Breast epithelium (tissue), 4 donors: ENCODE measurements at regions not wholly inside any gene's neighbourhood (a gene's known extent, or its start where the extent isn't known, plus 50 kb on each side); places are given as distances from the start of the nearest gene placed in this dataset.

ENCODE experiments used
- DNase-seq, 2 donors: peaks; one replicate each; pipeline ENCODE4 v3.0.0-alpha.2; 2019; ENCODE audit warnings: low spot score in 2 of 2
- H3K27ac ChIP-seq, 2 donors: fragments of 200-600 bp; sonication (generic) in 1 of 2; one replicate each; pipeline ENCODE4 v1.5.1; 2016 to 2019; ENCODE audit warnings: mild to moderate bottlenecking in 1 of 2
- H3K27me3 ChIP-seq, 2 donors: fragments of 200-600 bp; sonication (generic) in 1 of 2; one replicate each; pipeline versions ENCODE4 v1.5.1 to v1.6.0; 2017 to 2019; ENCODE audit warnings: control low read depth in 1 of 2, mild to moderate bottlenecking in 1 of 2
- H3K36me3 ChIP-seq: fragments of 200-600 bp; one replicate; pipeline ENCODE4 v1.5.1; 2019
- H3K4me1 ChIP-seq, 2 donors: fragments of 200-600 bp; sonication (generic); one replicate each; pipeline ENCODE4 v1.5.1; 2016 to 2019; ENCODE audit warnings: control low read depth in 1 of 2
- H3K4me3 ChIP-seq, 3 donors: fragments of 200-600 bp; sonication (generic); 1 replicate in 2 of 3; 2 replicates in 1 of 3; pipeline ENCODE4 v1.5.1; 2016 to 2019; ENCODE audit warnings: mild to moderate bottlenecking in 3 of 3, moderate library complexity in 2 of 3
- H3K9me3 ChIP-seq, 2 donors: fragments of 200-600 bp; sonication (generic) in 1 of 2; one replicate each; pipeline ENCODE4 v1.5.1; 2016 to 2019; ENCODE audit warnings: control low read depth in 1 of 2
- POLR2A ChIP-seq: fragments of 450-650 bp; IDR thresholded peaks from one replicate; pipeline ENCODE4 v1.6.1; 2016; ENCODE audit warnings: antibody characterized with exemption, mild to moderate bottlenecking, moderate library complexity
- POLR2AphosphoS5 ChIP-seq, 3 donors: sonication (generic); formaldehyde crosslinking; IDR thresholded peaks; one replicate each; pipeline ENCODE4 v1.6.1; 2017; ENCODE audit warnings: antibody characterized with exemption in 3 of 3
- intact Hi-C: fragments of 100-400 bp; cut with DNase I; formaldehyde crosslinking; loops from one replicate; pipeline ENCODE4 v1.15.1; 2023; ENCODE audit warnings: low total_unique reads
- TF ChIP-seq, protein P1 (sequence below), 3 donors: fragments of 450-650 bp; IDR thresholded peaks; one replicate each; pipeline ENCODE4 v1.5.1; 2016 to 2017; ENCODE audit warnings: antibody characterized with exemption in 3 of 3, mild to moderate bottlenecking in 3 of 3, moderate library complexity in 3 of 3

DNA sequence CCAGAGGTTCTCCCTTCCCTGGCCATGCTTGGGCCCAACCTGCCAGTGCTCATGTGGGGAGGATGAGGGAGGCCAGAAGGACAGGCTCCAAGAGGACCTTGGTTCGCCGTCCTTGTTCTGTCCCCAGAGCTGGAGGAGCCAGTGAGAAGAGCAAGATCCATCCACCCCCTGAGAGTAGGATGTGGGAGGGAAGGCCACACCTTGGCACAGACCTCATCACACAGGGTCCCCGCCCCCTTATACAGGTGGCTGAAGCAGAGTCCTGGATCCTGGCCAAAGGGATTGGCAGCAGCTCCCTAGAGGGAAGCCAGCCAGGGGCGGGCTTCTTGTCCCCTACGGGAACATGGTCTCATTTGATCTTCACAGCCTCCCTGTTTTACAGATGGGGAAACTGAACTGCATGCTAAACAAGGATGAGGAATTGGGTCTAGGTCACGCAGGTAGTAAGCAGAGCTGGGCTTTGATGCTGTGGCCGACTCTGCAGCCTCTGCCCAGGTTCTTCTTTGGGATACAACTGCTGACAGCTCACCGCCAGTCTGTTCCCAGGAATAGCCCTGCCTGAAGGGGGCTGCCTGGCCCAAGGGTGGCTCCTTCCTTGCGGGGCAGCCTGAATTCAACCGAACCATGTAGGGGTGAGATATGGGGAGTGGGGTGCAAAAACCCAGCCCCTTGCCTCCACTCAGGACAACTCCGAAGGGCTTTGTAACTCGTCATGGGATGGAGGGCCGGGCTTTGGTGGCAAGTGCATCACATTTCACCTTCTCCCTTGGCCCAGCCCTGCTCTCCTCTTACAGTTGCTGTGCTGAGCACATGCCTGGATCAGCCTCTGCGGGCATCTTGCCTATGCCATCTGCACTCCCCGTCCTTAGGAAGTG lies 62.2 kb upstream of the KDM7A start:
- Histone ChIP-seq H3K4me1 (no peaks in the 10 kb centered on the region), H3K27ac (no peak overlapping the region), H3K36me3 (no peaks in the 10 kb centered on the region), H3K27me3 (no peaks in the 10 kb centered on the region), H3K9me3 (no peaks in the 10 kb centered on the region), H3K4me3 (no peak overlapping the region)
- no peak for DNase-seq
- intact Hi-C loops = no loop called here
- TF ChIP-seq, protein P1, sequence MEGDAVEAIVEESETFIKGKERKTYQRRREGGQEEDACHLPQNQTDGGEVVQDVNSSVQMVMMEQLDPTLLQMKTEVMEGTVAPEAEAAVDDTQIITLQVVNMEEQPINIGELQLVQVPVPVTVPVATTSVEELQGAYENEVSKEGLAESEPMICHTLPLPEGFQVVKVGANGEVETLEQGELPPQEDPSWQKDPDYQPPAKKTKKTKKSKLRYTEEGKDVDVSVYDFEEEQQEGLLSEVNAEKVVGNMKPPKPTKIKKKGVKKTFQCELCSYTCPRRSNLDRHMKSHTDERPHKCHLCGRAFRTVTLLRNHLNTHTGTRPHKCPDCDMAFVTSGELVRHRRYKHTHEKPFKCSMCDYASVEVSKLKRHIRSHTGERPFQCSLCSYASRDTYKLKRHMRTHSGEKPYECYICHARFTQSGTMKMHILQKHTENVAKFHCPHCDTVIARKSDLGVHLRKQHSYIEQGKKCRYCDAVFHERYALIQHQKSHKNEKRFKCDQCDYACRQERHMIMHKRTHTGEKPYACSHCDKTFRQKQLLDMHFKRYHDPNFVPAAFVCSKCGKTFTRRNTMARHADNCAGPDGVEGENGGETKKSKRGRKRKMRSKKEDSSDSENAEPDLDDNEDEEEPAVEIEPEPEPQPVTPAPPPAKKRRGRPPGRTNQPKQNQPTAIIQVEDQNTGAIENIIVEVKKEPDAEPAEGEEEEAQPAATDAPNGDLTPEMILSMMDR (IDR thresholded peaks at IDR 0.05) = no peak

DNA sequence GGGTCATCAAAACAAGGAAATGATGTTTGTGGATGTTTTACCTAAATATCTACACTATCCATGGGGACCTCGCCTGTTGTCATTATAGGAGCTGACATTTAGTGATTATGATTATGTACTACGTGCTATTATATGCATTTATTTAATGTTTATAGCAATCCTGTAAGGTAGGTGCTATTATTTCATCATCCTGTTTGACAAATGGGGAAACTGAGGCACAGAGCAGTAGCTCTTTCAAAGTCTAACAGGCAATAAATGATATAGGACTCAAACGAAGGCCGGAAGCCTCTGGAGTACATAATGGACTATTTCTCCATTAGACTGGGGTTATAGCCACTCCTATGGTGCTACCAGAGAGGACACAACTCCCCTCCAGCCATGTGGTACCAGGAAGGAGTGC lies 60.6 kb upstream of the KDM7A start:
- intact Hi-C loops = no loop called here
- TF ChIP-seq POLR2A (no peak), POLR2AphosphoS5 (IDR thresholded peaks at IDR 0.05) (no peak)
- TF ChIP-seq, protein P1 (IDR thresholded peaks at IDR 0.05) = no peak
- DNase-seq = no peak

DNA sequence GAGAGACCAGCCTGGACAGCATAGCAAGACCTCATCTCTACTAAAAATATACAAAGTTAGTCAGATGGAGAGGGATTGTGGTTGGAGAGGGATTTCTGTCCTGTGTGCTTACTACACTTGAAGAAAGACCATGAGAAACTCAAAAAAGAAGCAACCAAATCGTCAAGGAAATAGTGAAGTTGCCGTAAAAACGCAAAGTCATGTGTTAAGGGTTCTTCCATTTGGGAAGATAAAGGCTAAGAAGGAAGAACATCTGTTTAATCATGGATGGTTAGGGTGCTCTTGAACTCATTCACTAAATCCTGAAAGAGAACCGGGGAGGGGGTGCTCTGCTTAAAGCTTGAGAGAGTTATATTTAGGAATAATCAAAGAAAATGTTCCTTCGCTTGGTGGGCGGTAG lies 59.8 kb upstream of the KDM7A start:
- intact Hi-C loops = no loop called here
- no peak for DNase-seq
- no peaks in the 10 kb centered on the region for H3K36me3 ChIP-seq
- TF ChIP-seq, protein P1 (IDR thresholded peaks at IDR 0.05) = no peak
- no peak for TF ChIP-seq POLR2AphosphoS5 (IDR thresholded peaks at IDR 0.05)
- no peak for TF ChIP-seq POLR2A
- no peak overlapping the region for H3K4me3 ChIP-seq
- H3K4me1 ChIP-seq = no peaks in the 10 kb centered on the region
- no peak overlapping the region for H3K27ac ChIP-seq
- no peaks in the 10 kb centered on the region for H3K9me3 ChIP-seq
- H3K27me3 ChIP-seq = no peaks in the 10 kb centered on the region

More for the DNA sequence above, 60.6 kb upstream of the KDM7A start:
- Histone ChIP-seq H3K27ac (no peak overlapping the region), H3K4me1 (no peaks in the 10 kb centered on the region), H3K4me3 (no peak overlapping the region), H3K27me3 (no peaks in the 10 kb centered on the region), H3K9me3 (no peaks in the 10 kb centered on the region), H3K36me3 (no peaks in the 10 kb centered on the region)

DNA sequence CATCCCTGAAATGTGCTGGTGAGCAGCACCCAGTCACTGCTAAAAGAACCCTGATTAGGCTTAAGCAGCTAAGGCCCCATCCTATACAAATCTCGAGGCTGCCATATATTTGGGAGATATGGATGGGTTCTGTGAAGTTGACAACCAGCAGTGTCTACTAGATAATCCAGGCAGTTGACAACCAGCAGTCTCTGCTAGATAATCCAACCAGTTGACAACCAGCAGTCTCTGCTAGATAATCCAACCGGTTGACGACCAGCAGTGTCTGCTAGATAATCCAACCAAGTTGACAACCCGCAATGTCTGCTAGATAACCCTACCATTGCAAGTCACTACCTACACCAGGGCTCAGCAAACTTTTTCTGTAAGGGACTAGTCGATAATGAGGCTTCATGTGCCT lies 58.3 kb upstream of the KDM7A start:
- intact Hi-C loops = no loop called here
- DNase-seq = no peak
- H3K4me3 ChIP-seq = no peak overlapping the region
- H3K9me3 ChIP-seq = no peaks in the 10 kb centered on the region
- no peaks in the 10 kb centered on the region for H3K36me3 ChIP-seq
- peaks cover 0 to 6% of the 10 kb centered on the region in 2 donors for H3K4me1 ChIP-seq
- no peak overlapping the region for H3K27ac ChIP-seq
- no peak for TF ChIP-seq POLR2A
- no peak for TF ChIP-seq POLR2AphosphoS5 (IDR thresholded peaks at IDR 0.05)
- no peaks in the 10 kb centered on the region for H3K27me3 ChIP-seq

DNA sequence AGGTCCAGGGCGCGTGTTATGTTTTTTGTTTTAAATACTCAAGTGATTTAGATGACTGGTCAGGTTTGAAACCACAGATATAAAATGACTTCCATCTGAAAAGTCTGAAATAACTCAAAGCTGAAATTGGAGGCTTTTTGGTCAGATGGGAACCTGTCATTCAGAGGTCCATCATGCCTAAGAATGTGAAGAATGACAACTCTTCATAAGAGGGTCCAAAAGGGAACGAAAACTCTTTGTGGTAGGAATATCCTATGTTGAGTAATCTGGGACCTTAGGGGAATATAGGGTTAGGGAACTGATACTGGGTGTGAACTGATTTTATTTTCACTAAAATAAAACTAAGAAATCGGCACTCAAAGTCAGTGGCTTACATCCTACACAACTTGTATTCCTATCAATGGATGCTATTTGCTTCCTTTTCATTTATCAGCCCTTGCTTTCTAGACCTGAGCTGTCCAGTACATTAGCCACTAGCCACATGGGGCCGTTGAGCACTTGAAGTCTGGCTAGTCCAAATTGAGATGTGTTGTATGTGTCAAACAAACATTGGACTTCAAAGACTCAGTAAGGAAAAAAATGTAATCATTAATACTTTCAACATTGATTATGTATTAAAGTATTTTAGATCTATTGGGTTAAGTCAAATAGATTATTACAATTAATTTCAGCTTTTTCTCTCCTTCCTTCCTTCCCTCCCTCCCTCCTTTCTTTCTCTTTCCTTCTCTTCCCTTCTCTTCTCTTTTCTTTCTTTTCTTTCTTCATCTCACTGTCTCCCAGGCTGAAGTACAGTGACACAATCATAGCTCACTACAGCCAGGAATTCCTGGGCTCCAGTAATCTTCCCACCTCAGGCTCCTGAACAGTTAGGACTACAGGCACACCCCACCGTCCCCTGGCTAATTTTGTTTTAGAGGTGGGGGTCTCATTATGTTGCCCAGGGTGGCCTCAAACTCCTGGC lies 56.5 kb upstream of the KDM7A start:
- no peaks in the 10 kb centered on the region for H3K27me3 ChIP-seq
- H3K4me1 ChIP-seq = peaks cover 0 to 7% of the 10 kb centered on the region in 2 donors
- H3K9me3 ChIP-seq = no peaks in the 10 kb centered on the region
- no peak overlapping the region for H3K4me3 ChIP-seq
- no peak for DNase-seq
- intact Hi-C loops = no loop called here
- H3K27ac ChIP-seq = no peak overlapping the region
- H3K36me3 ChIP-seq = no peaks in the 10 kb centered on the region
- TF ChIP-seq POLR2A (no peak), POLR2AphosphoS5 (IDR thresholded peaks at IDR 0.05) (no peak)
- TF ChIP-seq, protein P1 (IDR thresholded peaks at IDR 0.05) = no peak
